NCI-H1436 treated with DMSO at 0.1 percent for 48 hours (cell line): ENCODE measurements at regions not wholly inside any gene's neighbourhood (a gene's known extent, or its start where the extent isn't known, plus 50 kb on each side); places are given as distances from the start of the nearest gene placed in this dataset.
A peak's percentile ranks its signal among the peaks of the same experiment; 100 is the strongest.

ENCODE experiments used
- DNase-seq: peaks from one replicate; lab custom pipeline; 2025; lab: John Stamatoyannopoulos, UW

DNA sequence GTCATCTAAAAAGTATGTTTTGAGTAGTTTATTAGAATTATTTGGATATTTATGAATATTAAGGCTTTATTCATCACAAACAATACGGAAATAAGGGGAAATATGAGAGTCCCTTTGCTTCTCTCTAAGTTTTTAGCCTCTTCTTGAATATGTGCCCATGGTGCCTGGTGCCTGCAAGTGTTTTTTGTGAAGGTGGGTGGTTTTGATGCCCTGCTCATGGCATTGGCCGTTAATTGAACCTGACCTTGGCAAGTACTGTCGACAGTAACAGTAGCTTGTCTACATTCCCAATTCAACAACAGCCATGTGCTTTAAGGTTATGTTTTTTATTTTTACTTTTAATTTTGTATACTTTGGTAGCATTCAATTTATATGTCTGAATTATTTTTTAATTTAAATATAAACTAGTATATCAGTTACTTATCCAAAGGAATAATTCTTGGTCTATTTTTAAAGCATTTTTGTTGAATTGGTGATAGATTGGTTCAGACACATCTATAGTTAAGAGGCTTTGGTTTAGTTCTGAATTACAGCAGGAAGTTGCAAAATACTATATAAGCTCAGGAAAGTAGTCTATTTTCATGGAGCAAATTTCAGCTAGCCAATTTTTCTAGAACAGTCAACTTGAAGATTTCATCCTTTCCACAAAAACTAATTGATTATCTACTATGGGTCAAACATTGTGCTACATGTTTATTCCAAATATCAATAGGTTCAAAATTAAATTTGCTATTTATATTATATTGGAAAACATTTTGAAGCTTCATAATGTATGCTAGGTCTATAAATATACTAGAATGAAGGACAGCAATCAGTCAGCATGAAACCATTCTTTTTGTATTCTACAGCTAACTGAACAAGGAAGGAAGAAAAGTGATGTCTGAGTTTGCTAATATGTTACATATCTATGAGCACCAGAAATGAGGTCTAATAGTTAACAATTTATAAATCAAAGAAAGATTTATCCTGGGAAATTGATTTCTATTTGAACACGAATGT, 184.4 kb downstream of the MRPL39 start:
- DNase-seq: no peak

GRCh38 chr21:25421321-25422028, 185.8 kb downstream of the MRPL39 start:
- peak; percentile 12 for DNase-seq

DNA sequence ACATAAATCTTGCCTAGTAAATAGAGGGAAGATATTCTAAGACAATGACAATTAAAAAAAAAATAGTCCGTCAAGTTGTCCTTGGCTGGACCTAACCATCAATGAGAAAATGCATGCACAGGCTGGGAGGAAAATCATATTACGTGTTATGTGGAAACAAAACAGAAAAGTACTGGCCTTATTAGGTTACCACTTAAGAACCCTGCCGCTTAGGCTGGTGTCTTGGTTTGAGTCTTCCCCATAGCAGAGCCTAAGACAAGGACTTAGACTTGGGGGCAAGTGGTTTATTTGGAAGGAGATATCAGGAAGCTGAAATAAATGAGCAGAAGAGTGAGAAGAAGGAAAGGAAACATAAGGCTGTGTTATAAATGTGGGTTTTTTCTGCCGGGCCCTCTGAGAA, 186.4 kb downstream of the MRPL39 start:
- DNase-seq: no peak

DNA sequence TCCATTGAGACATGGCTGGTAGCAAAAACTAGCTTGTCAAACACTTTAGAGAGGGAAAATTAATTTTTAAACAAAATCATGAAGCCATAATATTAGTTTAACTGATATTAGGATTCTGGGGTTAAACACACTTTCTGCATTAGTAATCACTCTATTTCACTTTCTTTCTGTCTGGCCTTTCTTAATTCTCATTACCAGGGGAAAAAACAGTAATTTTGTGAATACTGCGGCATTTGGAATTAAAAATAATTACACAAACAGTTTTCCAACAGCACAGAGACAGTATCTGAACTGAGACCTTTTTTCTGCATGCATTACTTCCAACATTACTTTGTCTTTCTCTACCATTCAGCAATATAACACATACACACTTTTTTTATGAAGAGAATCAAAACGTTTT, 190.6 kb downstream of the MRPL39 start:
- DNase-seq: no peak

- no peak for DNase-seq
Measured at GRCh38 chr21:25412100-25412499, 195.2 kb downstream of the MRPL39 start.

- no peak for DNase-seq
Measured at GRCh38 chr21:25409978-25410377, 197.3 kb downstream of the MRPL39 start.

DNA sequence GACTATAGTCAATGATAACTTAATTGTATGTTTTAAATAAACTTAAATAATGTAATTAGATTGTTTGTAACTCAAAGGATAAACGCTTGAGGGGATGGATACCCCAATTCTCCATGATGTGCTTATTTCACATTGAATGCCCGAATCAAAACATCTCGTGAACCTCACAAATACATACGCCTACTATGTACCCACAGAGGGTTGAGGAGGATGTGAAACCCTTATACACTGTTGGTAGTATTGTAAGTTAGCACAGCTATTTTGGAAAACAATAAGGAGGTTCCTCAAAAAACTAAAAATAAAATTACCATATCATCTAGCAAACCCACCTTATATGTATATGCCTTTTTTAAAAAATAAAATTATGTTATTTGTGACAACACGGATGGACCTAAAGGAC, 198.6 kb downstream of the MRPL39 start:
- DNase-seq: no peak

DNA sequence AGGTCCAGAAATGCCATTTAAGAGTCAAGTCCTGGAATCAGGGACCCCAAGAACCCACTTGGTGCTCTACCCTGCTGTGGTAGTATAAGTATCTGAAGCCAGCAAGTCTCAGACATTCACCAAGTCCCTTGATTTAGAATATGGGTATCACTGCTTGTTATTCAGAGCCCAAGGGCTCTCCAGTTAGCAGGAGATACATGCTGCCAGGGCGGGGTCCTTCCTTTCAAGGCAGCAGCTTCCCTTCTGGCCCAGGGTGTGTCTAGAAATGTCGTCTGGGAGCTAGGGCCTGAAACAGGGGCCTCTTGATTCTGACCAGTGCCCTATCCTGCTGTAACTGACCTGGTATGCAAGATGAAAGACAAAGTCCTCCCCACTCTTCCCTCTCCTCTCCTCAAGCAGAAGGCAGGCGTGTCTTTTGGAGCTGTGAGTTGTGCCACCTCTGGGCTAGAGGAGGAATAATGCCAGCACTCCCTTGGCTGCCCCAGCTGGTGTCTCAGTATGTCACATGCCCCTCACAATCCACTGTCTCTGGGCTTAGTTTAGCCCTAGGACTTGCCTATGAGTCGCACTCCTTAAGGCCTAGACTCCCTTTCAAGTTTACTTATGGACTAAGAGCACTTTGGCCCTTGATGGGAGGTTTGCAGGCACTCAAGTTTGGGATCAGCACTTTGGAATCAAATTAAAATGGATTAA, 200.2 kb downstream of the MRPL39 start:
- DNase-seq: no peak

- no peak for DNase-seq
Measured at GRCh38 chr21:25405984-25406383, 201.3 kb downstream of the MRPL39 start.

DNA sequence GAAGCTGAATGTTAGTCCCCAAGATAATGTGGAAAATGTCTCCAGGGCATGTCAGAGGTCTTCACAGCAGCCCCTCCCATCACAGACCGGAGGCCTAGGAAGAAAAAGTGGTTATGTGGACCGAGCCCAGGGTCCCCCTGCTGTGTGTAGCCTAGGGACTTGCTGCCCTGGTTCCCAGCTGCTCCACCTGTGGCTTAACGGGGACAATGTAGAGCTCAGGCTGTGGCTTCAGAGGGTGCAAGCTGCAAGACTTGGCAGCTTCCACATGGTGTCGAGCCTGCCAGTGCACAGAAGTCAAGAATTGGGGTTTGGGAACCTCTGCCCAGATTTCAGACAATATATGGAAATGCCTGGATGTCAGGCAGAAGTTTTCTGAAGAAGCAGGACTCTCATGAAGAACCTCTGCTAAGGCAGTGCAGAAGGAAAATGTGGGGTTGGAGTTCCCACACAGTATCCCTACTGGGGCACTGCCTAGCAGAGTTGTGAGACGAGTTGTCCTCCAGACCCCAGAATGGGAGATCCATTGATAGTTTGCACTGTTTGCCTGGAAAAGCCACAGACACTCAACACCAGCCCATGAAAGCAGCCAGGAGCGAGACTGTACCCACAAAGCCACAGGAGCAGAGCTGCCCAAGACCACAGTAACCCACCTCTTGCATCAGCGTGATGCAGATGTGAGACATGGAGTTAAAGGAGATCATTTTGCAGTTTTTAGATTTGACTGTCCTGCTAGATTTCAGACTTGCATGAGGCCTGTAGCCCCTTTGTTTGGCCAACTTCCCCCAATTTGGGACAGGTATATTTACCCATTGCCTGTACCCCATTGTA, 204.9 kb downstream of the MRPL39 start:
- DNase-seq: no peak

DNA sequence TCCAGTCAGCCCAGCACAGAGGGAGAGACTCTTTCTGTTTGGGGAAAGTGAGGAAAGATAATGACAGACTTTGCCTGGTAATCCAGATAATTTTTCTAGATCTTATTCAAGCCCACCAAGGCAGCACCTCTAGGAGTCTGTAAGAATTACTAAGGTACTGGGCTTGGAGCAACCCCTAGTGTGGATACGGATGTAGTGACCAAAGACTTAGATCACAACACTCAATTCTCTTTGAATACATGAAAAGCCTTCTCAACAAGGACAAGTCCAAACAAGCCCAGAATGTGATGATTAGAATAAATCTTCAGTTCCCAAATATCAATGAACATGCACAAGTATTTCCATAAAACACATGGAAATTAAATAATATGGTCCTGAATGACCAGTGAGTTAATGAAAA, 206.9 kb downstream of the MRPL39 start:
- no peak for DNase-seq

DNA sequence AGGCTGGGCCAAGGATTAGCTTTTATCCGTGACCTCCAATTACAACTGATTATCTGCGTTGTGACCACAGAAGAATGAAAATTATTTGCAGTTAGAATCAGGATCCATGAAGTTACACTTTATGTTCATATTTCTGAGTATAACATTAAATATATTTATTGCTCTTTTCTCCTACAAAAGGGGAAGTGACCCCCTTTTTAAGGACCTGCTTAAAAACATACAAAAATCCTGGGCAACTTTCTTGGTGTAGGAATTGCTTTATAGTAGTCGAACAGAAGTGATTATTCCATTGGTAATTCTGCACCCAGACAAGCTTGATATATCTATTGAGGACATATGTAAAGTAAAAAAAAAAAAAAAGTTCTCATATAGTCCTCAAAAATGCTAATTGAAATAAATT, 208.7 kb downstream of the MRPL39 start:
- no peak for DNase-seq

DNA sequence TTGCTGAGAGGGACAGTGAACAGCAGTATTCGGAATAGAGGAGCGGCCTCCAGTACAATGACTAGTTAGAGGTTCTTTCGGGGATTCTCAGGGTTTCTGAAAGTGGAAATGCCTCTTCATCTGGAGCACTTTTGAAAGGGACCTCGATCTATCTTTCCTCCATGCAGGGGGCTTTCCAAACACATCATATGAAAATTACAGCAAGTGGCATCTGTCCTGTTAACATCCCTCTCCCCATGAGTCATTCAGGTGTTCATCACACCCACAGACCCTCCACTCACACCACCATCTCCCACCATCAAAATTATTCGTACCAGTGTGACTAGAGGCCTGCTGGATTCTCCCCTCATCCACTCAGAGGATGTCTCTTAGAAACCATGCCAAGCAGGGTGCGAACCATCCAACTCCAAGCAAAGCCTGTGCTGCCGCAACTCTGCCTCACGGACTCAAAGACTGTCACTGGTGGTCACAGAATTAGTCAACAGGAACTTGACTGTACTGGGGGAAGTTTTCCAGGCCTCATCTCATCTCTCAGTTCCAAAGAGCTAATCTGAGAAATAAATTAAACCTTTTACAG, 211.1 kb downstream of the MRPL39 start:
- DNase-seq: no peak

DNA sequence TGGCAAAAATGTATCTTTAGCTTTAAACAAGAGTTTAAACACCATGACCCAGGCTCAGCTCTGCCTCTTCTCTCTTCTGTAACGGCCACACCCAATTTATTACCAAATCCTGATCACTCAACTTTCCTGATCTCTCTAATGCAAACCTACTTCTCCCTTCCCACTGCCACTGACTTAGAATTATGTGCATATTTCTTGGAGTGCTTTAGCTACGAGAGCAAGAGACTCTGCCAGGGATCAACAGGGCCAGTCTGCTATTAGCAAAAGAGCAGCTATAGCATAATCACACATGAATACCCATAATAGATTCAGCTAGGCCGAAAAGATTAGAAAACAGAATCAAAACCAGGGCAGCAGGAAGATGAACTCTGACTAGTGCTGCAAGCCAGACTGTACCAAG, 215.5 kb downstream of the MRPL39 start:
- no peak for DNase-seq

GRCh38 chr21:25390701-25391100, 216.6 kb downstream of the MRPL39 start:
- no peak for DNase-seq

- DNase-seq: no peak
Measured at GRCh38 chr21:25387665-25388064, 219.6 kb downstream of the MRPL39 start.

DNA sequence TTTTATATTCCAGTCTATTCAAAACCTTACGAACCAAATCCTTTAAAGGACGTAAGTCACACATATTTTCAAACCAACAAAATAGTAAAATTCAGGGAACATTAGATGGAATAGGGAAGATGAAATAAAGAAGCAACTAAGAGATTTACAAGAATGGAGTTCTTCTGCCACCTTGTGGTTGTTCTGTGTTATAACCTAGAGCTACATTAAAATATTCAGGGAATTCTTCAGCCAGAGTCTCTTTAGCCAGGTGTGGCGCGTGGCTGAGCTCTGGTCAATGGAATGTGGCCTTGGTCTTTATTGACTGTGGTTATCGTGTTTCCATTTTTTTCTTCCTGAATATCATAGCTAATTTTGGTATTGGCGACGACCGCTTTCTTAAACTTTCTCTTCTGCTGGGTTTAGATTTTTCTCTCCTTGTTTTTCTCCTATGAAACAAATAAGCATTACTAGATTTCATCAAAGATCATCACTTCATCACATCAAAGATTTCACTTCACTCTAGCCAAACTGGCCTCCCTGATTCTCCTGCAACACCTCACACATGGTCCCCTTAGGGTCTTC, 221.3 kb downstream of the MRPL39 start:
- peak; percentile 5 for DNase-seq

GRCh38 chr21:25385341-25385740, 221.9 kb downstream of the MRPL39 start:
- DNase-seq: no peak

GRCh38 chr21:25384782-25385181, 222.5 kb downstream of the MRPL39 start:
- no peak for DNase-seq

- no peak for DNase-seq
Measured at GRCh38 chr21:25383545-25383944, 223.7 kb downstream of the MRPL39 start.

DNA sequence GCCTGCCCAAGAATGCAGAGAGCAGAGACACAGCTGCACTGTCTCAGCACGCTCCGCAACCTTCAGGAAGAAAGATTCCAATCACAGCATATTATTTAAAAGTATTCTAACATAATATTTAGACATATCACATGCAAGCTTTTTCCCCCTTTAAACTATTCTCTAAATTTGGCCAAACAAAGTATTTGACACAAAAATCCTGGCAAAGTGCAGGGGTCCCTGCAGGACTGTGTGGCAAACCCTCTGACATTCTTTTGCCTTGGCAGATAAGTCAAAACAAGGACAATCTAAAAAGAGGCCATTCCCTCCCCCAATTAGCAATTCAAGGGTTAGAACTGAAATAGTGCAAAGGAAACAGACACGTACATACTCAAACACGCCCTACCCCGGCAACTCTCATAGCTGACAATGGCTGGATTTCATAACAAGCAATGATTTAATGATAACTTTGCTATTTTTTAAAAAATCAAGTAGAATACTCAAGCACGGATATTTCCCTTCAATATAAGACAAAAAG, 225.3 kb downstream of the MRPL39 start:
- DNase-seq: no peak
